Right cardiac atrium (tissue), 5 donors: ENCODE measurements at regions not wholly inside any gene's neighbourhood (a gene's known extent, or its start where the extent isn't known, plus 50 kb on each side); places are given as distances from the start of the nearest gene placed in this dataset.
A peak's percentile ranks its signal among the peaks of the same experiment; 100 is the strongest.

Experiments used
- ATAC-seq, 2 donors: fragments of 200-7000 bp; cut with Tn5 transposase; one replicate each; pipeline versions ENCODE4 v1.8.0 to v1.9.1; 2020; ENCODE audit warnings: moderate library complexity in 2 of 2, mild to moderate bottlenecking in 1 of 2
- DNase-seq, 3 donors: peaks; one replicate each; pipeline ENCODE4 v3.0.0-alpha.2; 2020
- H3K27ac ChIP-seq: one replicate; pipeline ENCODE4 v1.5.1; 2013; ENCODE audit warnings: mild to moderate bottlenecking, low read length, control low read depth, moderate library complexity
- H3K27me3 ChIP-seq: one replicate; pipeline ENCODE4 v1.6.1; 2013; ENCODE audit not compliant: control insufficient read depth, insufficient read depth
- H3K4me1 ChIP-seq: one replicate; pipeline ENCODE4 v1.6.1; 2013; ENCODE audit warnings: low read length; ENCODE audit not compliant: control insufficient read depth, insufficient read depth
- H3K4me3 ChIP-seq: one replicate; pipeline ENCODE4 v1.5.1; 2013; ENCODE audit warnings: low read length, control low read depth
- H3K9me3 ChIP-seq: one replicate; pipeline ENCODE4 v1.6.1; 2013; ENCODE audit warnings: low read length; ENCODE audit not compliant: control insufficient read depth
- WGBS: extraction: QIAGEN DNeasy Blood & Tissue Kit; methylation state at CpG from one replicate; pipeline ENCODE4 v1.1.7; 2013; 5-methylcytosine and 5-hydroxymethylcytosine counted together
- intact Hi-C, 4 donors: fragments of 100-400 bp; cut with DNase I; formaldehyde crosslinking; loops; one replicate each; pipeline versions ENCODE4 v1.11.0 to v1.14.0; 2022 to 2023
- donor health status: healthy with polysubstance abuse.
- donor health status: DM: no; HTN: yes; CAD: no.
- donor health status: DM: no; HTN: no; CAD: no.
- donor health status: DM: no; HTN: yes; CAD: no; lungs with severe emphysema.
- donor health status: DM: yes; HTN: yes; CAD: no.

- intact Hi-C loops = no loop called here
- DNase-seq (no peak), ATAC-seq (peak in 1 of 2 donors; percentile 75)
- no peaks in the 10 kb centered on the region for H3K4me1 ChIP-seq
- H3K27me3 ChIP-seq = no peaks in the 10 kb centered on the region
- no peaks in the 10 kb centered on the region for H3K9me3 ChIP-seq
- no peak overlapping the region for H3K27ac ChIP-seq
- H3K4me3 ChIP-seq = no peak overlapping the region
- 52% methylated on average over 1 of the region's 1 CpG for WGBS
Measured at GRCh38 chr17:27396045-27396444, 60.2 kb upstream of the KSR1 start.

- intact Hi-C loops = no loop called here
Measured at GRCh38 chr17:27396941-27397340, 59.3 kb upstream of the KSR1 start.

GRCh38 chr17:27398691-27399090 lies 57.6 kb upstream of the KSR1 start:
- intact Hi-C loops = no loop called here
- DNase-seq = no peak
- H3K4me3 ChIP-seq = no peak overlapping the region
- H3K27me3 ChIP-seq = no peaks in the 10 kb centered on the region
- H3K4me1 ChIP-seq = no peaks in the 10 kb centered on the region
- WGBS = 51% methylated on average over 2 of the region's 2 CpGs
- no peak for ATAC-seq
- H3K27ac ChIP-seq = no peak overlapping the region
- H3K9me3 ChIP-seq = no peaks in the 10 kb centered on the region

More at GRCh38 chr17:27396941-27397340, 59.3 kb upstream of the KSR1 start:
- DNase-seq (no peak), ATAC-seq (no peak)
- no peak overlapping the region for H3K27ac ChIP-seq
- H3K4me1 ChIP-seq = no peaks in the 10 kb centered on the region
- no peak overlapping the region for H3K4me3 ChIP-seq
- 13% methylated on average over 1 of the region's 1 CpG for WGBS
- H3K9me3 ChIP-seq = no peaks in the 10 kb centered on the region
- no peaks in the 10 kb centered on the region for H3K27me3 ChIP-seq

- Histone ChIP-seq H3K4me1 (no peaks in the 10 kb centered on the region), H3K27me3 (no peaks in the 10 kb centered on the region), H3K9me3 (no peaks in the 10 kb centered on the region), H3K4me3 (no peak overlapping the region), H3K27ac (no peak overlapping the region)
- no peak for ATAC-seq
- no peak for DNase-seq
- intact Hi-C loops = no loop called here
- WGBS = 92% methylated on average over 6 of the region's 6 CpGs
Measured at GRCh38 chr17:27400991-27401390, 55.3 kb upstream of the KSR1 start.

- H3K27ac ChIP-seq = no peak overlapping the region
- H3K4me3 ChIP-seq = no peak overlapping the region
- 88% methylated on average over 5 of the region's 5 CpGs for WGBS
- no peaks in the 10 kb centered on the region for H3K4me1 ChIP-seq
- no peaks in the 10 kb centered on the region for H3K27me3 ChIP-seq
- intact Hi-C loops = no loop called here
- ATAC-seq = no peak
- no peak for DNase-seq
- no peaks in the 10 kb centered on the region for H3K9me3 ChIP-seq
Measured at GRCh38 chr17:27402943-27403342, 53.3 kb upstream of the KSR1 start.

GRCh38 chr17:27403480-27404005 lies 52.7 kb upstream of the KSR1 start:
- intact Hi-C loops = no loop called here
- Histone ChIP-seq H3K27me3 (no peaks in the 10 kb centered on the region), H3K4me1 (peaks cover 3% of the 10 kb centered on the region), H3K27ac (no peak overlapping the region), H3K4me3 (no peak overlapping the region), H3K9me3 (no peaks in the 10 kb centered on the region)
- no peak for ATAC-seq
- 93% methylated on average over 7 of the region's 7 CpGs for WGBS
- DNase-seq = no peak

- Histone ChIP-seq H3K27ac (no peak overlapping the region), H3K4me3 (no peak overlapping the region), H3K27me3 (no peaks in the 10 kb centered on the region), H3K4me1 (peaks cover 7% of the 10 kb centered on the region), H3K9me3 (no peaks in the 10 kb centered on the region)
- ATAC-seq (no peak), DNase-seq (no peak)
- intact Hi-C loops = no loop called here
Measured at GRCh38 chr17:27404676-27405075, 51.6 kb upstream of the KSR1 start.
